Natural killer cell (primary cell): ENCODE measurements at regions not wholly inside any gene's neighbourhood (a gene's known extent, or its start where the extent isn't known, plus 50 kb on each side); places are given as distances from the start of the nearest gene placed in this dataset.

Source experiments
- ATAC-seq, 3 donors: fragments of 150-1000 bp in 2 of 3; fragments of 200-7000 bp in 1 of 3; cut with Tn5 transposase; 1 replicate in 1 of 3; 2 replicates in 2 of 3; pipeline ENCODE4 v1.10.0; 2021; ENCODE audit warnings: mild to moderate bottlenecking in 2 of 3, moderate library complexity in 2 of 3
- DNase-seq, 2 donors: peaks; one replicate each; pipeline versions ENCODE4 v3.0.0 to v3.0.0-alpha.2; 2013 to 2021; ENCODE audit warnings: mixed read lengths in 1 of 2
- H3K27ac ChIP-seq: one replicate; pipeline ENCODE4 v1.5.1; 2013; ENCODE audit warnings: mild to moderate bottlenecking, low read length
- H3K27me3 ChIP-seq: one replicate; pipeline ENCODE4 v1.6.1; 2013; ENCODE audit warnings: low read length; ENCODE audit not compliant: control insufficient read depth, insufficient read depth
- H3K36me3 ChIP-seq: one replicate; pipeline ENCODE4 v1.6.1; 2013; ENCODE audit warnings: low read length; ENCODE audit not compliant: control insufficient read depth, insufficient read depth
- H3K4me1 ChIP-seq: one replicate; pipeline ENCODE4 v1.6.1; 2013; ENCODE audit warnings: low read length; ENCODE audit not compliant: control insufficient read depth, insufficient read depth
- H3K4me3 ChIP-seq: one replicate; pipeline ENCODE4 v1.5.1; 2013; ENCODE audit warnings: low read length
- H3K9me3 ChIP-seq: one replicate; pipeline ENCODE4 v1.6.1; 2013; ENCODE audit warnings: low read length; ENCODE audit not compliant: control insufficient read depth, insufficient read depth
- H3K27ac Mint-ChIP-seq, 2 donors: one replicate each; pipeline ENCODE4 v1.8.0; 2022; ENCODE audit warnings: mild to moderate bottlenecking in 2 of 2, mixed read lengths in 2 of 2, moderate library complexity in 1 of 2
- H3K27me3 Mint-ChIP-seq, 2 donors: one replicate each; pipeline ENCODE4 v1.8.0; 2022; ENCODE audit warnings: low read depth in 2 of 2, mixed read lengths in 2 of 2
- H3K36me3 Mint-ChIP-seq: one replicate; pipeline ENCODE4 v1.8.0; 2022; ENCODE audit warnings: mixed read lengths
- H3K4me1 Mint-ChIP-seq, 2 donors: one replicate each; pipeline ENCODE4 v1.8.0; 2022; ENCODE audit warnings: mixed read lengths in 2 of 2
- H3K4me3 Mint-ChIP-seq: one replicate; pipeline ENCODE4 v1.8.0; 2022; ENCODE audit warnings: mild to moderate bottlenecking, moderate library complexity, mixed read lengths
- H3K9me3 Mint-ChIP-seq, 2 donors: one replicate each; pipeline ENCODE4 v1.8.0; 2022; ENCODE audit warnings: mixed read lengths in 2 of 2
- WGBS: methylation state at CpG from one replicate; pipeline ENCODE4 v1.1.7; 2013; ENCODE audit warnings: missing lambda C conversion rate; ENCODE audit not compliant: insufficient coverage; 5-methylcytosine and 5-hydroxymethylcytosine counted together
- intact Hi-C: fragments of 100-400 bp; cut with micrococcal nuclease; formaldehyde crosslinking; loops from one replicate; pipeline ENCODE4 v1.14.2; 2022
- TF ChIP-seq, protein P1 (sequence below): fragments of 200-600 bp; IDR thresholded peaks from one replicate; pipeline ENCODE4 v1.8.0; 2022; ENCODE audit warnings: antibody characterized with exemption

DNA sequence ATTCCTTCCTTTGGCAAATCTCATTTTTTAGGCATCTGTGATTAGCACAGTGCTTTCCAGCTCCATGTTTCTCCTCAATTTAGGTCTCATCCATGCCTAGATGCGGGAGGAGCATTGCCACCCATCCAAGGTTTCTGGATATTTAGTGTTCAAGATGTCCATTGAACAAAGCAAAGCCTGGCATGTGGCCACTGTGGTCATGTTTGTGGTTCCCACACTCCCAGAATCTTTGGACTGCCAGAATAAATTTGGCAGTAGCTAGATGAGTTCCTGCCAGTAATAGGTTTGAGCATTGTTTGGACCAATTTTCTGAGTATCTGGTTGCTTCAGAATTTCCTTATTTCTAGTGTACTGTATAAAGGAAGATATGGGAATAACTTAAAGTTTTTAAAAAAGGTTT is 1124.1 kb downstream of the ADGRL3 start:
- DNase-seq (no peak), ATAC-seq (no peak)
- Histone ChIP-seq H3K27ac (no peak overlapping the region), H3K4me1 (no peaks in the 10 kb centered on the region), H3K4me3 (no peak overlapping the region), H3K9me3 (peaks cover 3% of the 10 kb centered on the region), H3K27me3 (no peaks in the 10 kb centered on the region), H3K36me3 (no peaks in the 10 kb centered on the region)
- intact Hi-C loops = no loop called here
- Mint-ChIP-seq H3K27me3 (no peaks in the 10 kb centered on the region), H3K4me1 (no peaks in the 10 kb centered on the region), H3K36me3 (no peaks in the 10 kb centered on the region), H3K27ac (no peak overlapping the region), H3K9me3 (peaks cover 11 to 17% of the 10 kb centered on the region in 2 donors), H3K4me3 (no peak overlapping the region)
- 95% methylated on average over 1 of the region's 1 CpG for WGBS
- TF ChIP-seq, protein P1, sequence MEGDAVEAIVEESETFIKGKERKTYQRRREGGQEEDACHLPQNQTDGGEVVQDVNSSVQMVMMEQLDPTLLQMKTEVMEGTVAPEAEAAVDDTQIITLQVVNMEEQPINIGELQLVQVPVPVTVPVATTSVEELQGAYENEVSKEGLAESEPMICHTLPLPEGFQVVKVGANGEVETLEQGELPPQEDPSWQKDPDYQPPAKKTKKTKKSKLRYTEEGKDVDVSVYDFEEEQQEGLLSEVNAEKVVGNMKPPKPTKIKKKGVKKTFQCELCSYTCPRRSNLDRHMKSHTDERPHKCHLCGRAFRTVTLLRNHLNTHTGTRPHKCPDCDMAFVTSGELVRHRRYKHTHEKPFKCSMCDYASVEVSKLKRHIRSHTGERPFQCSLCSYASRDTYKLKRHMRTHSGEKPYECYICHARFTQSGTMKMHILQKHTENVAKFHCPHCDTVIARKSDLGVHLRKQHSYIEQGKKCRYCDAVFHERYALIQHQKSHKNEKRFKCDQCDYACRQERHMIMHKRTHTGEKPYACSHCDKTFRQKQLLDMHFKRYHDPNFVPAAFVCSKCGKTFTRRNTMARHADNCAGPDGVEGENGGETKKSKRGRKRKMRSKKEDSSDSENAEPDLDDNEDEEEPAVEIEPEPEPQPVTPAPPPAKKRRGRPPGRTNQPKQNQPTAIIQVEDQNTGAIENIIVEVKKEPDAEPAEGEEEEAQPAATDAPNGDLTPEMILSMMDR = no peak

DNA sequence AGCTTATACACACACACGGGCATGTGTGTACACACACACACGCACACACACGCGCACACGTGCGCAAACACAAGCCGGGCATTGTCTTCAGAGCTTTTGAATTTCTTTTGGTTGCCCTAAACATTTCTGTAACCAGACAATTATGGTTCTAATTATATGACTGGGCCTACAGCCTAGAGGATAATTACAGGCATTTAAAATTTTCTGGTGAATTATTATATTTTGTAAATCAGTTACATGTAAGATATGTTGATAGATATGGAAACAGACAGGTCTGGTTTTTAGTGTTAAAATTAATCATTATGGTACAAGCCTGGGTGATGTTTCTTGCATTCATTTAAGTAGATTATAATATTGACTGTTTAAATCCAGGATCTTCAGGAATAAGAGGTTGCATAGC is 1120.5 kb downstream of the ADGRL3 start:
- Histone ChIP-seq H3K4me1 (no peaks in the 10 kb centered on the region), H3K9me3 (peaks cover 14% of the 10 kb centered on the region), H3K27ac (no peak overlapping the region), H3K4me3 (no peak overlapping the region), H3K27me3 (no peaks in the 10 kb centered on the region), H3K36me3 (no peaks in the 10 kb centered on the region)
- TF ChIP-seq, protein P1 = no peak
- ATAC-seq = no peak
- 98% methylated on average over 7 of the region's 7 CpGs for WGBS
- Mint-ChIP-seq H3K27me3 (no peaks in the 10 kb centered on the region), H3K4me1 (no peaks in the 10 kb centered on the region), H3K36me3 (no peaks in the 10 kb centered on the region), H3K9me3 (peaks cover 16 to 18% of the 10 kb centered on the region in 2 donors), H3K27ac (no peak overlapping the region), H3K4me3 (no peak overlapping the region)
- intact Hi-C loops = no loop called here
- no peak for DNase-seq

DNA sequence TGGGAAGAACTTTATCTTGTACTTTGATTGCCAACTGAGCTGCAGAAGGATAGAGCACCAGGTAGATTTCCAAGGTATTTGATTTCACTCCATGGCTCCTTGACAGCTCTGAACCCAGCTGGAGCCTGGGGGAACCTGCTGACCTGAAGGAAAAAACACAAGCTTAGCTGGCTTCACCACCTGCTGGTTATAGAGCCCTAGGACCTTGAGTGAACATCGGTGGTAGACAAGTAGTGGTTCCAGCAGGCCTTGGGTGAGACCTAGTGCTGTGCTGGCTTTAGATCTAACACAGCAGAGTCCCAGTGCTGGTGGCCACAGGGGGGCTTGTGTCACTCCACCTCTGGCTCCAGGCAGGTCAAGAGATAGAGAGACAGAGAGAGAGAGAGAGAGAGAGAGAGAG is 1102.6 kb downstream of the ADGRL3 start:
- intact Hi-C loops = no loop called here
- Histone ChIP-seq H3K27ac (no peak overlapping the region), H3K4me3 (no peak overlapping the region), H3K9me3 (peaks cover 8% of the 10 kb centered on the region), H3K27me3 (no peaks in the 10 kb centered on the region), H3K36me3 (no peaks in the 10 kb centered on the region), H3K4me1 (no peaks in the 10 kb centered on the region)
- no peaks in the 10 kb centered on the region for H3K27me3 Mint-ChIP-seq
- peaks cover 29% of the 10 kb centered on the region for H3K36me3 Mint-ChIP-seq
- no peak overlapping the region for H3K4me3 Mint-ChIP-seq
- no peaks in the 10 kb centered on the region for H3K4me1 Mint-ChIP-seq
- 93% methylated on average over 1 of the region's 1 CpG for WGBS
- TF ChIP-seq, protein P1 = no peak
- DNase-seq = no peak
- H3K27ac Mint-ChIP-seq = no peak overlapping the region
- no peak for ATAC-seq
- H3K9me3 Mint-ChIP-seq = peaks cover 9 to 27% of the 10 kb centered on the region in 2 donors

DNA sequence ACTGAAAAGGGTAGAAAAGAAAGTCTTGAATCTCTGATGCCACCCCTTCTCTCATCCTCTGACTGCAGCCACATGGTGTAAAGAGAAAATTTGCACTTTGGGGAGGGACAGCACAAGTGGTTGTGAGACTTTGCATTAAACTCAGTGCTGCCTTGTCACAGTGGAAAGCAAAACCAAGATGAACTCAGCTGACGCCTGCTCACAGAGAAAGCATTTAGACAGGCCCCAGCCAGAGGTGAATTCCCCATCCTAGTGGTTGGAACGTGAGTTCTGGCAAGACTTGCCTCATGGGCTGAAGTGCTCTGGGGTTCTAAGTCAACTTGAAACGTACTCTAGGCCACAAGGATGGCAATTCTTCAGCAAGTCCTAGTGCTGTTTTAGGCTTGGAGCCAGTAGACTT is 1101.4 kb downstream of the ADGRL3 start:
- peak; percentile 52 to 72 (median 69) for ATAC-seq
- Mint-ChIP-seq H3K36me3 (peaks cover 27% of the 10 kb centered on the region), H3K9me3 (peaks cover 12 to 22% of the 10 kb centered on the region in 2 donors), H3K4me1 (no peaks in the 10 kb centered on the region), H3K4me3 (no peak overlapping the region), H3K27me3 (no peaks in the 10 kb centered on the region), H3K27ac (peak overlapping the region in 1 of 2 donors; percentile 16)
- H3K9me3 ChIP-seq = peaks cover 13% of the 10 kb centered on the region
- intact Hi-C loops = no loop called here
- no peaks in the 10 kb centered on the region for H3K36me3 ChIP-seq
- no peak overlapping the region for H3K27ac ChIP-seq
- no peak for DNase-seq
- WGBS = 59% methylated on average over 3 of the region's 3 CpGs
- no peaks in the 10 kb centered on the region for H3K4me1 ChIP-seq
- no peak overlapping the region for H3K4me3 ChIP-seq
- TF ChIP-seq, protein P1 = no peak
- H3K27me3 ChIP-seq = no peaks in the 10 kb centered on the region
